Activated CD8-positive, alpha-beta memory T cell treated with anti-CD3 and anti-CD28 coated beads for 1 hour (primary cell): ENCODE measurements at regions not wholly inside any gene's neighbourhood (a gene's known extent, or its start where the extent isn't known, plus 50 kb on each side); places are given as distances from the start of the nearest gene placed in this dataset.

Experiments
- DNase-seq, 2 donors: peaks; one replicate each; pipeline ENCODE4 v3.0.0-alpha.2; 2020; ENCODE audit warnings: low read depth in 1 of 2; ENCODE audit errors: extremely low read depth in 1 of 2

GRCh38 chr4:13840502-13841190 is 213.1 kb upstream of the BOD1L1 start:
- no peak for DNase-seq

GRCh38 chr4:13844740-13845139 is 217.2 kb upstream of the BOD1L1 start:
- DNase-seq = no peak

GRCh38 chr4:13849778-13850177 is 222.3 kb upstream of the BOD1L1 start:
- no peak for DNase-seq

GRCh38 chr4:13851085-13851940 is 223.8 kb upstream of the BOD1L1 start:
- DNase-seq = no peak

GRCh38 chr4:13852411-13852810 is 224.9 kb upstream of the BOD1L1 start:
- no peak for DNase-seq

- no peak for DNase-seq
These were observed 228.9 kb upstream of the BOD1L1 start for GRCh38 chr4:13856387-13856786.

GRCh38 chr4:13857397-13857796 is 229.9 kb upstream of the BOD1L1 start:
- no peak for DNase-seq

- DNase-seq = no peak
These were observed 230.3 kb upstream of the BOD1L1 start for GRCh38 chr4:13857800-13858199.

GRCh38 chr4:13859423-13859822 is 231.9 kb upstream of the BOD1L1 start:
- no peak for DNase-seq

GRCh38 chr4:13860126-13860525 is 232.6 kb upstream of the BOD1L1 start:
- no peak for DNase-seq

- DNase-seq = no peak
These were observed 238.5 kb upstream of the BOD1L1 start for GRCh38 chr4:13865871-13866669.

GRCh38 chr4:13866881-13867280 is 239.4 kb upstream of the BOD1L1 start:
- DNase-seq = no peak

- DNase-seq = no peak
These were observed 244.6 kb upstream of the BOD1L1 start for GRCh38 chr4:13872155-13872554.

- DNase-seq = no peak
These were observed 245.4 kb upstream of the BOD1L1 start for GRCh38 chr4:13872955-13873354.

GRCh38 chr4:13875181-13875580 is 247.7 kb upstream of the BOD1L1 start:
- no peak for DNase-seq

- DNase-seq = no peak
These were observed 248.6 kb upstream of the BOD1L1 start for GRCh38 chr4:13876131-13876530.

GRCh38 chr4:13876940-13877339 is 249.4 kb upstream of the BOD1L1 start:
- DNase-seq = no peak

GRCh38 chr4:13877626-13878025 is 250.1 kb upstream of the BOD1L1 start:
- DNase-seq = no peak

- DNase-seq = no peak
These were observed 254.4 kb upstream of the BOD1L1 start for GRCh38 chr4:13881892-13882291.

- no peak for DNase-seq
These were observed 259.5 kb upstream of the BOD1L1 start for GRCh38 chr4:13887010-13887409.

GRCh38 chr4:13888112-13888511 is 260.6 kb upstream of the BOD1L1 start:
- DNase-seq = no peak
